Embryonic facial prominence (tissue), 1 donor: ENCODE measurements at regions not wholly inside any gene's neighbourhood (a gene's known extent, or its start where the extent isn't known, plus 50 kb on each side); places are given as distances from the start of the nearest gene placed in this dataset.
"Not testable (repeated sequence)": the region's sequence is repeated elsewhere in the genome, so short reads cannot be mapped to it uniquely, and the experiment has no call there.

Source experiments
- DNase-seq: peaks from one replicate; pipeline ENCODE4 v3.0.0-alpha.2; 2016; ENCODE audit errors: extremely low spot score

DNA sequence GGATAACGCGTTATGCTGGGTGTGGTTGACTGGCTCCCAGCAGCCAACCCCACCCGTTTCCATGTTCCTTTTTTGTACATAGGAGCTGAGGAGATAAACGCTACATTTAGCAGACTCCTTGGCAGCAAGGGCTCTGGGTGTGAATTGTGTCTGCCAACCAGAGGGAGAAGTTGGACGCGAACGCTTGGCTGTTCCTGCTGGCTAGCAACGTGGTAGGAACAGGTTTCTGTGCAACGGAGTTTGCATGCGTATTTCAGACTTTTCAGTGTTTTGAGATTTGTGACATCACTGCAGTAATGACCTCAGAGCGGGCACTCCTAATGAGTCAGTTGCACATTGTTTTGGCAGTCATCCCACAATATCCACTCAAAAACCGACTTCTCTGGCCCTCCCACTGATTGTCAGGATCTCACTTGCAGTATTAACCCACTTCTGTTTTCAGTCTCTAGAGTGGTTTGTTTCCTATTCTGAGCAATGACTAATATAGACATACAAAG is 98.7 kb upstream of the RGS1 start:
- no peak for DNase-seq

DNA sequence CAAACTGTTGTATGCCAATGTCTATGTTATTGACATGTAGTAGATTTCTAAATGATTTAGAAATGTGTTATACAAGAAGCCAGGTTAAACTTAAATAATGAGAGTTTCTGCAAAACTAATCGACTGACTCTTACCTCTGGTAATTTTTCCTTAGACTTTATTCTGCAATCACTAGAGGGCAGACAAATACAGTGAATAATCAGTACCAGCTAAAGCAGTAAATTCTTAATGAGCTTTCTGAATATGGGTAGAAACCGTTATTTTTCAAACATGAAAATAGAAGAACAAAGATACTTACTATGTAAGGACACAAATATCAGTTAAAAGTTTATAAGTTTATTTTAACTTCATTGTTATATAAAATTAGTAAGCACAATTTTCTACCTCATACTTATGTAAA is 97.9 kb upstream of the RGS1 start:
- peak; percentile 64 for DNase-seq

DNA sequence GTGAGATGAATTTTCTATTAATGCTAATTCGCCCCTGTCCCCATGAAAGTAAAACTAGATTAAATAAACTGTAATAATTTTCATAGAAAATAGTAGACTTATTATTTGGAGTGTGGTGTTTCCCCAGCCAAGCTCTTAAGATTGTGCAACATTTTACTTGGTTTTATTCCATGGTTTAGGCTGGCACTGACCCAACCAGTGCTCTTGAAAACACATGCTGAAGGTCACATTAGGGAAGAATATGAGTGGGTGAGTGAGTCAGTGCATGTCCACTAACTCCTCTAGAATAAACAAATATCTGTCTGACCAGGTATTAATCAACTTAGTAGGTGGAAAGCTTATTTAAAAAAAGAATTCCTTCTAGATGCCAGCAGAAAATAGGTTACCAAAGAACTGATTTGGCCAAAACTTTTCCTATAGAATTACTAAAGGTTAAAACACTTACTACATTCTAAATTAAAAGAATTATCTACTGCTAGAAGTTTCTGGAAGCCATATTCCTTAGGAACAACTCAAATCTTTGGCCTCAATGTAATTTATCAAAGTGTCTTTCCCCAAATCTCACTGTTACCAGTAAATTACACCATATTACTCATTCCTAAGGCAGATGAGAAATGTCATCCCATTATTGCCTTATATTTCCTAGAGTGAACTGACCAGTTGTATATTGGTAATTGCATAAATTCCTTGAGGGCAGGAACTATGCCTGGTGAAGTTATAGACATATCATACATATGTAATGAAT is 89.7 kb upstream of the RGS1 start:
- DNase-seq: no peak

DNA sequence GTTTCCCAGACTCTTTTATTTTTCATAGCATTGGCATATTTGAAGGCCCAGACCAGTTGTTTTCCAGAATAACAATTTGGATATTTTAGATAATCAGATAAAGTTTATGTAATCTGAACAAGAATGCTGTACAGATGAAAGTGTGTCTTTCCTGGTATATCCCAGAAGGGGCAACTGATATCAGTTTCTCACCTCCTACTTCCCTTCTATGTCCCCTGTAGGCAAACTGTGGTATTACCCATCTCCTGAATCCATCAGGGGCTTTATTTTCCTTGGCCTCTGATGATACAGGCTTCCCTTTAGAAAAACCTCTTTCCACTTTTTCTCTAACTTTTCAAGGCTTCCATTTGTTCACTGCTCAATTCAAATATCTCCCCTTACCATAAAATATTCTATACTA is 87.5 kb upstream of the RGS1 start:
- no peak for DNase-seq

DNA sequence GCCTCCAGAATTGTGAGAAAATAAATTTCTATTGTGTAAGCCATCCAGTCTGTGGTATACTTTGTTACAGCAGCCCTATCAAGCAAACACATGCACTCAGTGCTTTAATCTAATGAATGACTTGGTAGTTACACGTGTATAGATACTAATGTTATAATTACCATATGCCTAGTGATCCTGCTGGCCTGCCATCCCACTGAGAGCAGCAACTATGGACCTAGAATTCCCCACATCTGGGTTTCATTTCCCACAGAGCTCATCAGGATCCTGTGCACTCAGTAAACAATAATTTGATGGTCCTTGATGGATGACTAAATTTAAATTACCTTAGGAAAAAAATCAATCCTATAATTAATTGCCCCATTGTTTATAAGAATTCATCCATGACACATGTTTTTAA is 86.5 kb upstream of the RGS1 start:
- no peak for DNase-seq

DNA sequence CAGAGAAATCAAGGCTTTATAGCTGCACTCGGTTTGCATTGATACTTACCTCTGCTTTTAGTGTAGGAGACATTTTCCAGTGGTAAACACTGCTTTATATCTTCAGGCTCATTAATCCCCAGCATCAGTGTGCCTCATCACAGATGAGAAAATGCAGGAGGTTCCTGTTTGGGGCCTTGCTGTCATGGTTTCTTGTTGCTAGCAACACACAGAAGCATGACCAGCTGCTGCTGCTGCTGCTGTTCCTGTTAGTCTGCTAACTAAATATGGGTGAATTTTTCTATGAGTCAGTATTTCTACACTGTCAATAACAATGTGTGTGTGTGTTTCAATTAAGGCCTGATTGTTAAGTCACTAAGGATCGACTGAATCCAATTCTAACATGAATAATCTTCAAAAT is 85.8 kb upstream of the RGS1 start:
- DNase-seq: peak; percentile 64

DNA sequence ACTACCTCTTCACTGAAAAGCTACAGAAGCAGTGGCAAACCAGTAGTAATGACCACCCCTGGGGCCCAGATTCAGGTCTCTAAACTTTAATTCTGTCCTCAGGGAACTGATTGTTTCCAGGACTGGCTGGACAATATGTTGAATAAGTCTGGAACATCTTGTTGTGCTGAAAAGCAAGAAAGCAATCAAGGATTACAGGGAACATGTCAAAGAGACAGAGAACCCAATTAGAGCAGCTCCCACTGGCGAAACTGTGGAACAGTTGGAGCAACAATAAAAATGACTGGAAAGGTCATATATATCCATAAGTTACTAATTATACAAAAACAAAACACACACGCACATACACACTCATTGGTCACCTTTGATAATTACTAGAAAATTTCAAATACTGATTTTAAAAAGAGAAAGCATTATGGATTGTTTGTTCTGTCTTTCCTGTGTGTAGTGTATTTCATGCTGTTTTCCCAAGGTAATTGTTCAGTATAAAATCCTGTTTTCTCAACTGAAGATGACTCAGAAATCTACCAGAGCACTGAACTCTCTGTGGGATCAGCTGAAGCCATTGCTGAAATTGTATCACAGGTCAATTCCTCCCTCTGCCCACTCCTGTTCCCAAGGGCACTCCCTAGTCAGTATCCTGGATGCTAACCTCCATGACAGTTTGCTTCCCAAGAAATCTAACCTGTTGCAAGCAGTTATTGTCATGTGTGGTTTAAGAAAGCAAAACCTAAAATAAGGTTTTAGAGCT is 83.6 kb upstream of the RGS1 start:
- DNase-seq: no peak

DNA sequence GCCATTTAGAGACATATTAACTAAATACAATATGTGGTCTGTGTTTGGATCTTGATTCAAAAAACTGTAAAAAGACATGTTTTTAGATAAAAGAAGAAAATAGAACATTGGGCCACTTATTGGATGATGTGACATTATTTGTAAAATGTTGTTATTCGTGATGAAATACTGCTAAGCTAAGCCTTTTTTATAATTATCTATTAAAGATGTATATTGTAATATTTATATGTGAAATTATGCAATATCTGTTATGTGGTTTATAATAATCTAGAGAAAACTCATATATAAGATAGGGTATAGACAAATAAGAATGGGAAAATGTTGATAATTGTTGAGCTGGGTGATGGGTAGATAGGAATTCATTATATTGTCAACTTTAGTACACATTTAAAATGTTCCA is 82.0 kb upstream of the RGS1 start:
- DNase-seq: no peak

DNA sequence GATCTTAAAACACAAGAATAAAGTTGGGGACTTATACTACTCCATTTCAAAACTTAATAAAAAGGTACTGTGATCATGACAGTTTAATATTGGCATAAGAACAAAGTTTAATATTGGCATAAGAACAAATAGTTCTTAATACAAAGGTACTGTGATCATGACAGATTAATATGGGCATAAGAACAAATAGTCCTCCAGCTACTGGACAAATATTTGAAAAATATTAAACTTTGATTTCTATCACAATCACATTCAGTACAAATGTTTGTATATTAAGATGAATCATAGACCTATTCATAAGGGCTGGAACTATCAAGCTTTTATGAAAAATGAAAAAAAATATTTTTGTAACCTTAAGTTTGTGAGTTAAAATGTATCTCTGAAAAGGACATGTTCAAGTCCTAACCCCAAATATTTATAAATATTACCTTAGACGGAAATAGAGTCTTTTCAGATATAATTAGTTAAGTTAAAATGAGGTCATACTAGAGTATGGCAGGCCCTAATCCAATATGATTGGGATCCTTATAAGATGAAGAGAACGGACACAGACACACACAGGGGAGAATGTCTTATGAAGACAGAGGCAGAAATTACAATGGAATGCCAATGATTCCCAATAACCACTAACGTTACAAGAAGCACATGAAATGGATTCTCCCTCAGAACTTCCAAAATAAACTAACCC is 79.1 kb upstream of the RGS1 start:
- DNase-seq: no peak

DNA sequence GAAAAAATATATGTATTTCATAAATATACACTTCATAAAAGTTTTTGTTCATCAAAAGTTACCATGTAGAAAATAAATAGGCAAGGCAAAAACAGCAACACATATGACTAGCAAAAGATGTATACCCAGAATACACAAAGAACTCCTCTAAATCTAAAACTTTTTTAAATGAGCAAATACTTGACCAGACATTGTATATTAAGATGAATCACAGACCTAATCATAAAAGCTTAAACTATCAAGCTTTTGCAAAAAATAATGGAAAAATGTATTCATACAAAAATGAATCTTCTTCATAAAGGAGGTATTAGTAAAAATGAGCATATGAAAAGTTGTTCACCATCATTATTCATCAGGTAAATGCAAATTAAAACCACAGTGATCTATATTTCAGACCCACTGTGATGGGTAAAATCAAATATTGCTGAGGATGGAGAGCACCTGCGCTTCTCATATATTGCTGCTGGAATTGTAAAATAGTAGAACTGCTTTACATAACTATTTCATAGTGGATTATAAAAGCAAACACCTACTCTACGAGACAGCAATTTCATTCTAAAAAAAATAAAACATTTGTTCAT is 78.3 kb upstream of the RGS1 start:
- no peak for DNase-seq

DNA sequence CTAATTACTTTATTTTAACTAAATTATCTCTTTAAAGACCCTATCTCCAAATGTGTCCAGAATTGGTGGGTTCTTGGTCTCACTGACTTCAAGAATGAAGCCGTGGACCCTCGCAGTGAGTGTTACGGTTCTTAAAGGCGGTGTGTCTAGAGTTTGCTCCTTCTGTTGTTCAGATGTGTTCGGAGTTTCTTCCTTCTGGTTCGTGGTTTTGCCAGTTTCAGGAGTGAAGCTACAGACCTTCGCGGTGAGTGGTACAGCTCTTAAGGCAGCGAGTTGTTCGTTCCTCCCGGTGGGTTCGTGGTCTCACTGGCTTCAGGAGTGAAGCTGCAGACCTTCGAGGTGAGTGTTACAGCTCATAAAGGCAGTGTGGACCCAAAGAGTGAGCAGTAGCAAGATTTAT is 77.5 kb upstream of the RGS1 start:
- DNase-seq: not testable (repeated sequence)

DNA sequence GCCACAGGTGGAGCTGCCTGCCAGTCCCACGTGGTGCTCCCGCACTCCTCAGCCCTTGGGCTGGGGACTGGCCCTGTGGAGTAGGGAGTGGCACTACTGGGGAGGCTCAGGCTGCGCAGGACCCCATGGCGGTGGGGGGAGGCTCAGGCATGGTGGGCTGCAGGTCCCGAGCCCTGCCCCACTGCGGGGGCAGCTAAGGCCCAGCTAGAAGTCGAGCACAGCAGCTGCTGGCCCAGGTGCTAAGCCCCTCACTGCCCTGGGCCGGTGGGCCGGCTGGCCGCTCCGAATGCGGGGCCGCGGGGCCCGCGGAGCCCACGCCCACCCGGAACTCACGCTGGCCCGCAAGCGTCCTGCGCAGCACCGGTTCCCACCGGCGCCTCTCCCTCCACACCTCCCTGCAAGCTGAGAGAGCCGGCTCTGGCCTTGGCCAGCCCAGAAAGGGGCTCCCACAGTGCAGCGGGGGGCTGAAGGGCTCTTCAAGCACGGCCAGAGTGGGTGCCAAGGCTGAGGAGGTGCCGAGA is 76.5 kb upstream of the RGS1 start:
- DNase-seq: not testable (repeated sequence)

DNA sequence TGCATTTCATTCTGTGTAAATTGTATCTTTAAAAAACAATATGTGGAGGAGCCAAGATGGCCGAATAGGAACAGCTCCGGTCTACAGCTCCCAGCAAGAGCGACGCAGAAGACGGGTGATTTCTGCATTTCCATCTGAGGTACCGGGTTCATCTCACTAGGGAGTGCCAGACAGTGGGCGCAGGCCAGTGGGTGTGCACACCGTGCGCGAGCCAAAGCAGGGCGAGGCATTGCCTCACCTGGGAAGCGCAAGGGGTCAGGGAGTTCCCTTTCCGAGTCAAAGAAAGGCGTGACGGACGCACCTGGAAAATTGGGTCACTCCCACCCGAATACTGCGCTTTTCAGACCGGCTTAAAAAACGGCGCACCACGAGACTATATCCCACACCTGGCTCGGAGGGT is 75.0 kb upstream of the RGS1 start:
- not testable (repeated sequence) for DNase-seq

DNA sequence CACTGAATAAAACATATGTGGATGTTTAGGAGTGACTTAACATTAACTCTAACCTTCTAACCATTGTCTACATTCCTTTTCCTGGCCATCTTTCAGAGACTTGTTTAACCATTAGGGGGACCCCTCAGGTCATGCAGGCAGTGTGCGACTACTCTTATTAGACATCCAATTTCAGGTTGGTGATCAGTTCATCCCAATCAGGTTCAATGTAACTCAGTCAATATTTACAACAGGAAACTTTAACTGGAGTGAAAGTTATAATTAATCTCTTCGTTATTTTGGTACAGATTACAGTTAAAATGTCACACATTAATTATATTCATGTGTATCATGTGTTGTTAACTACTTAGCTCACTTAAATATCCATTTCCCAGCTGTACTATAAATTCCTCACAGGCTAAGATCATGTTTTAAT is 68.8 kb upstream of the RGS1 start:
- no peak for DNase-seq

DNA sequence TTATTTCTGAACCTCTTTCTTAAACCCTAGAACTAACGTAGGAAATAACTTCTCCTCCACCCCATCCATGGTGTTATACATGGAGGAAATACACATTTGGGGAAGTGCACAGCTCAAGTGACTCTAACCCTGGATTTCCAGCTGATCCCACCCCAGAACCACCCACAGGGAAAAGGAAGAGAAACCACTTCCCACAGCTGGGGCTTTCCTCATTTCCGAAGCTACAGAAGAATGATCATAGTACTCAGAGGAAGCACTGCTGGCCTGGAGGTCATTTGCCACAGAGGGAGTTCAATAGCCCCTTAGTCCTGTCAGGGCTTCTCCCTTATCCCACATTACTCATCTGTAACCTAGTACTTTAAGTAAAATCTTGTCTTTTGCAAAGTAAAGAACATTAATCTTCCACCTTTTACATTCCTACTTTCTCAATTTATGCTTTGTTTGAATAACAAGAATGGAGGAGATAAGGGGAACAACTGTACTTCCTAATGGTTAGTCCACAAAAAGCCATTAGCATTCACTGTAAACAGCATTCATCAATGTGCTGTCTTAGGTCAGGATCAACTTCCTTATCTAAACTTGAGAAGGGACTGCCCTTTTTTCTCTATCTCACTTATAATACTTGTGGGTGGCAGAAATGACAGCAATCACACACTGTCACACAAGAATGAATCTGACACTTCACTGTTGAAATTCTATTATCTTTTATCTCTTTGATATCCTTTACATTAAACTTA is 63.0 kb upstream of the RGS1 start:
- DNase-seq: no peak

DNA sequence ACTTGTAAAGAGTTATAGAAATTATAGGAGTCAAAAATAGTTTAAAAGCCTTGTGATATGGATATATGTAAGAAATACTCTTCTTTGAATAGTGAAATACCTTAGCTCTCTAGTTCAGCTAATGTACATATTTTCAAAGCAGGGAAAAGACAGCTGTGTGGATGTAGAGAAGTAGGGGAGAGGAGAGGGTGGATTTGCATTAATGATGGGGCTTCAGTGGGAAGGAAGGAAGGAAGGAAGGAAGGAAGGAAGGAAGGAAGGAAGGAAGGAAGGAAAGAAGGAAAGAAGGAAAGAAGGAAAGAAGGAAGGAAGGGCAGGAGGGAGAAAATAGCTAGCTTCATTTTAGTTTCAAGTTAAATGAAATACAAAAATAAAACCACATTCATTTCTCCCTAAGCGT is 62.4 kb upstream of the RGS1 start:
- DNase-seq: no peak

DNA sequence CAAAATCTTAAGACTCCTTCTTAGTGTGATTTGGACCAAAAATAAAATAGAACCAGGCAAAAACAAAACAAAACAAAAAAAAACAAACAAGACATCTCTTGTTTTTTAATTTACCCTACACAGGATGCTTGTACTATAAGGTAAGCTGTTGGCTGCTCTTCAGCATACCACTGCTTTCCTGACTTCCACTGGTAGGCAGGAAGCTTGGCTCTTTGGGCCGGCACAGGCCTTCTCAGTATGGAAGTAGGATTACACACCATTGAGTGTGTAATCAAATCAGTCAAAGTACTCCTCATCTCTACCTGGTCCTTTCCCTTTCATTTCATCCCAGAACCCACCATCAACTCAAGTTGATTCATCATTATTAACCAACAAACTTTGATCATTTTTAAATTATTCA is 61.9 kb upstream of the RGS1 start:
- DNase-seq: no peak

DNA sequence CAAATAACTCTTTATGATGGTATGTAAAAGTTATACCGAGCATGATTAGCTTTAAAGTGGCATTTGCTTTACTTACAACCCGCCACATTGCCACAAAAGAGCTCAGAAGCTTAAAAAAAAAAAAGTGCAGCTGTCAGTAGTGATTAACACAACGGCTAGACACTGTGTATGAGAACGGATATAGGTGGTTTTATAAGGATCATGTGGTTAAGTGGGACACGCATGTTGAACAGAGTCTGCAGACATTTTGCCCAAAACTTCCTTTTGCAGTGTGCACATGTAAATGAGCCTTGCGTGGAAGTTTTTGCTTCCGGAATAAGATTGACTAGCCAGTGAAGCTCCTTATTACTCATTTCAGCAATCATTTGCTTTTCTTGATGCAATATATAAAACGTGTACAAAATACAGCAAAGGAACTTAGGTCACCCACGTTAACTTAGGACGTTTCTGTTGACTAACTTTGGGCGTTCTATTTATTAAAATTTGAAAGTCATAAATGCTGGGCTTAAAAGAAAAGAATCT is 58.7 kb upstream of the RGS1 start:
- DNase-seq: no peak

DNA sequence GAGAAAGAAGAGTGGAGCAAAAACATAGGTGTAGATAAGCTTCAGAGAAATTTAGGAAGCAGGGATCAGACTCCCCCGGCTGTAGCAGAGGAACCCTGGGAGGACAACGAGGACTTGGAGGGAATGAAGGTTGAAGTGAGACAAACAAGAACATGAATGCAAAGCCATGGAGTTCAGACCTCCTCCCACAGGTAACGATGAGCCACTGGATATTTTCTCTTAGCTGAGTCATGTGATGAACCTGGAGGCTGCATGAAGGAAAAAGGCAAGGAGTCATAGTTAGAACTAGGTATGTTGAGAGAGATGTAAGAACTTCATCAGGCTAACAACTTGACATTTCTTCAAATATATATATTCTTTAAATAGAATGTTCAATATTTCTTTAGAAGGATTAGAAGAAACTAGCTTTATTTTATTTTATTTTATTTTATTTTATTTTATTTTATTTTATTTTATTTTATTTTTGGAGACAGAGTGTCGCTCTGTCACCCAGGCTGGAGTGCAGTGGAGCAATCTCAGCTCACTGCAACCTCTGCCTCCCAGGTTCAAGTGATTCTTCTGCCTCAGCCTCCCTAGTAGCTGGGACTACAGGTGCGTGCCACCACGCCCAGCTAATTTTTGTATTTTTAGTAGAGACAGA is 57.7 kb upstream of the RGS1 start:
- DNase-seq: not testable (repeated sequence)

DNA sequence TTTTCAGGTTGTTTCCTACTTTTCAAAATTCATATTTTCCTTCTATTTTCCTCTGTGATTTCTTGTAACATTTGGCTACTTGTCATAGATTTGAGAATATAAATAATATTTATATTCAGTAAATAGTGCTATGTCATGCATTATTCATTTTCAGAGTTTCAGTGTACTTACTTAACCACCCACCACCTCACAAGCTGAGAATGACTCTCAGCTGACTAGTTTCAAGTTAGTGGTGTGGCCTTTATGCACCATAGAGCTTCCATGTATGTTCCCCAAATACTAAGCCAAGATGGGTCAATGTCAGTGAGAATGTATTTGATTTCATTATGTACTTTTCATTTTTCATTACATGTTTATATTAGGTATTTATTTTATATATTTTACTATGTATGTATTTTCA is 56.9 kb upstream of the RGS1 start:
- no peak for DNase-seq

DNA sequence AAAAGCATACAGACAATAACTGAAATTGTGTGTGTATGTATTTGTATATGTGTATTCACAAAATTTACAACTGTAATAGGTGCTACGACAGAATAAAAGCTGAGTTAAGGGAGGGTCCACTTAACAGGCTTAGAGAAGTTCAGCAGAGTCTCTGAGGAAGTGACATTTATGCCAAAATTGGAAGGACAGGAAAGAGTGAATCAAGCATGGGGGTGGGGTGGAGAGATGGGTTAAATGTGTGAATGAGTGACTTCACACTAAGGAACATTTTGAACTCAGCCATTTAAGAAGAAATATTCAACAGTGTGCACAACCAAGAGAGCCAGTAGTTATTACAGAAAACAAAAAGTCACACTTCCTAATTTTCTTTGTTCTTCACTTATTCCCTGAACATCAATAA is 53.8 kb upstream of the RGS1 start:
- DNase-seq: no peak
